LNCAP (cell line): ENCODE measurements at regions not wholly inside any gene's neighbourhood (a gene's known extent, or its start where the extent isn't known, plus 50 kb on each side); places are given as distances from the start of the nearest gene placed in this dataset.

ENCODE experiments used
- TF ChIP-seq, protein P1 (sequence below): fragments of 450-650 bp; IDR thresholded peaks from 2 replicates; pipeline ENCODE4 v1.5.1; 2017; ENCODE audit warnings: mild to moderate bottlenecking

GRCh38 chr10:119996944-119997343 is 104.4 kb downstream of the SEC23IP start:
- TF ChIP-seq, protein P1, sequence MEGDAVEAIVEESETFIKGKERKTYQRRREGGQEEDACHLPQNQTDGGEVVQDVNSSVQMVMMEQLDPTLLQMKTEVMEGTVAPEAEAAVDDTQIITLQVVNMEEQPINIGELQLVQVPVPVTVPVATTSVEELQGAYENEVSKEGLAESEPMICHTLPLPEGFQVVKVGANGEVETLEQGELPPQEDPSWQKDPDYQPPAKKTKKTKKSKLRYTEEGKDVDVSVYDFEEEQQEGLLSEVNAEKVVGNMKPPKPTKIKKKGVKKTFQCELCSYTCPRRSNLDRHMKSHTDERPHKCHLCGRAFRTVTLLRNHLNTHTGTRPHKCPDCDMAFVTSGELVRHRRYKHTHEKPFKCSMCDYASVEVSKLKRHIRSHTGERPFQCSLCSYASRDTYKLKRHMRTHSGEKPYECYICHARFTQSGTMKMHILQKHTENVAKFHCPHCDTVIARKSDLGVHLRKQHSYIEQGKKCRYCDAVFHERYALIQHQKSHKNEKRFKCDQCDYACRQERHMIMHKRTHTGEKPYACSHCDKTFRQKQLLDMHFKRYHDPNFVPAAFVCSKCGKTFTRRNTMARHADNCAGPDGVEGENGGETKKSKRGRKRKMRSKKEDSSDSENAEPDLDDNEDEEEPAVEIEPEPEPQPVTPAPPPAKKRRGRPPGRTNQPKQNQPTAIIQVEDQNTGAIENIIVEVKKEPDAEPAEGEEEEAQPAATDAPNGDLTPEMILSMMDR = no peak

- TF ChIP-seq, protein P1 = no peak
Measured at GRCh38 chr10:119997429-119997828, 104.9 kb downstream of the SEC23IP start.

DNA sequence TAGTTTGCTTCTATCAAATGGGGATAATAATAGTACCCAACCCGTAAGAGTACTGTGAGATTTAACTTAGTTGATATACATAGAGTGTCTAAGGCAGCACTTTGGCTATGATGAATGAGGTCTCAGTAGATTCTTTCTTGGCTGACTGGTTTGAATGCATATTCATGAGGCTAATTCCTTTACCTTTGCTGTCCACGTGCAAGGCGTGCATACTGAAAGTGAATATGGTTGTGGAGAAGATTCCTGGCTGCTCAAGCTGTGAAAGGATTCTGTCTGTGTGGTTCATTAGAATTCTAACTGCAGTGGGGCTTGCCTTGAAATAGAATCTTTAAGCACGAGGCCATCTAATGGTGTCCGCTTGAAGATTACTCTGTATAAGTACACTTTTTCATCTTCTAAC is 110.3 kb downstream of the SEC23IP start:
- TF ChIP-seq, protein P1 = no peak

- TF ChIP-seq, protein P1 = no peak
Measured at GRCh38 chr10:120005207-120006201, 113.0 kb downstream of the SEC23IP start.

- TF ChIP-seq, protein P1 = no peak
Measured at GRCh38 chr10:120007261-120007660, 114.7 kb downstream of the SEC23IP start.

DNA sequence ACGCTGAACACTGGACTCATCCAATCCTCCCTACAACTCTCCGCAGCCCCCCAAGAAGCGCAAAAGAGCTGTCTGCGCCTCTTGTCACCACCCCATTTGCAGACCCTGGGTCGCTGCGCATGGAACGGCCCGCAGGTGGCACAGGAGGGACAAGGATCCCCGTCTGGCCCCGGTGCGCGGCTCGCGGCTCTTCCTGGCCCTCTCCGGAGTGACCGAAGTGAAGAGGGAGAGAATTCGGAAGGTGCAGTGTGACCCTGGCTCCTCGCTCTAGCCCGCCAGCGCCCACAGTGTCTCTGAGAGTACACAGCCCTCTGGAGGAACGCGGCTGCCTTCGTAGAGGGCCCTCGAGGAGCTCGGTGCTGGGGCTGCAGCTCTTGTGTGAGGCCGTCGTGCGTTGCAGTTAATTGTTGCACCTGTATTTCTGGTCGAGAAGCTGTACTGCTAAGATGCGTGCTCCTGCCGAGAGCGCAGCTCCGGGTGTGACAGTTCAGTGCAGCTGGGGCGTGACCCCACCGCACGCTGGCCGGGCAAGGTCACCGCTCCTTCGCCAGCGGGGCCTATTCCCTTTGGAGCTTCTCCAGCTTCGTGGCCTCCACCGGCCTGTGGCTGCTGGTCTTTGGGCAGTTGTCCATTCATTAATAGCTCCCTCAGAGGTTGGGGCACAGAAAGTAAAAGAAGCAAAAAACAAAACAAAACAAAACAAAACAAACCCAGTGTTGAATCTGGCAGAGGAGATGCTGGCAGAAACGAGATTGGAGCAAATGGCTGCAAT is 119.0 kb downstream of the SEC23IP start:
- TF ChIP-seq, protein P1 = no peak

- TF ChIP-seq, protein P1 = no peak
Measured at GRCh38 chr10:120012131-120012400, 119.5 kb downstream of the SEC23IP start.
